Mesenchymal stem cell (in vitro differentiated cells and primary cell): ENCODE measurements at regions not wholly inside any gene's neighbourhood (a gene's known extent, or its start where the extent isn't known, plus 50 kb on each side); places are given as distances from the start of the nearest gene placed in this dataset.

Experiments used
- DNase-seq: peaks from one replicate; pipeline ENCODE4 v3.0.0-alpha.2; 2013
- H2AFZ ChIP-seq: one replicate; pipeline ENCODE4 v1.6.1; 2013; ENCODE audit warnings: low read depth, mild to moderate bottlenecking, control low read depth, inconsistent platforms, low read length, moderate library complexity
- H2AK5ac ChIP-seq: 2 replicates; pipeline ENCODE4 v1.6.1; 2013; ENCODE audit warnings: low read length, moderate library complexity, mild to moderate bottlenecking, inconsistent platforms; ENCODE audit not compliant: severe bottlenecking
- H2BK120ac ChIP-seq: one replicate; pipeline ENCODE4 v1.6.1; 2013; ENCODE audit warnings: low read depth, mild to moderate bottlenecking, inconsistent platforms, low read length, moderate library complexity
- H2BK12ac ChIP-seq, 2 experiments: one replicate each; pipeline ENCODE4 v1.6.1; 2013; ENCODE audit warnings: inconsistent platforms in 2 of 2, low read length in 2 of 2, mild to moderate bottlenecking in 2 of 2, moderate library complexity in 2 of 2, control low read depth in 1 of 2
- H2BK15ac ChIP-seq: one replicate; pipeline ENCODE4 v1.6.1; 2013; ENCODE audit warnings: mild to moderate bottlenecking, low read depth, inconsistent platforms; ENCODE audit not compliant: poor library complexity, severe bottlenecking
- H2BK5ac ChIP-seq: 2 replicates; pipeline ENCODE4 v1.6.1; 2013; ENCODE audit warnings: low read depth, mild to moderate bottlenecking, low read length, control low read depth, inconsistent platforms; ENCODE audit not compliant: poor library complexity, severe bottlenecking
- H3K14ac ChIP-seq, 2 experiments: one replicate each; pipeline ENCODE4 v1.6.1; 2013; ENCODE audit warnings: inconsistent platforms in 2 of 2, low read length in 2 of 2, control low read depth in 1 of 2, mild to moderate bottlenecking in 1 of 2, moderate library complexity in 1 of 2
- H3K18ac ChIP-seq, 2 experiments: one replicate each; pipeline ENCODE4 v1.6.1; 2013; ENCODE audit warnings: inconsistent platforms in 2 of 2, low read length in 2 of 2, control low read depth in 1 of 2, low read depth in 1 of 2, mild to moderate bottlenecking in 1 of 2
- H3K23ac ChIP-seq, 2 experiments: one replicate each; pipeline ENCODE4 v1.6.1; 2013; ENCODE audit warnings: inconsistent platforms in 2 of 2, low read length in 2 of 2, mild to moderate bottlenecking in 2 of 2, moderate library complexity in 2 of 2, control low read depth in 1 of 2
- H3K27ac ChIP-seq: 2 replicates; pipeline ENCODE4 v1.5.1; 2013; ENCODE audit warnings: mild to moderate bottlenecking, moderate library complexity, low read length, control low read depth, inconsistent platforms; ENCODE audit not compliant: poor library complexity, severe bottlenecking
- H3K27me3 ChIP-seq, 2 experiments: 2 replicates each; pipeline versions ENCODE4 v1.6.1 to v1.7.0; 2013; ENCODE audit warnings: low read length in 2 of 2, mild to moderate bottlenecking in 2 of 2, moderate library complexity in 2 of 2, control low read depth in 1 of 2, inconsistent platforms in 1 of 2; ENCODE audit not compliant: control insufficient read depth in 1 of 2, insufficient read depth in 1 of 2
- H3K36me3 ChIP-seq, 2 experiments: 2 replicates each; pipeline versions ENCODE4 v1.6.1 to v1.7.0; 2013; ENCODE audit warnings: low read length in 2 of 2, control low read depth in 1 of 2, inconsistent platforms in 1 of 2, low read depth in 1 of 2, mild to moderate bottlenecking in 1 of 2; ENCODE audit not compliant: insufficient read depth in 2 of 2, control insufficient read depth in 1 of 2
- H3K4ac ChIP-seq, 2 experiments: one replicate each; pipeline ENCODE4 v1.6.1; 2013; ENCODE audit warnings: inconsistent platforms in 2 of 2, low read length in 2 of 2, mild to moderate bottlenecking in 2 of 2, moderate library complexity in 2 of 2, control low read depth in 1 of 2, low read depth in 1 of 2
- H3K4me1 ChIP-seq: 2 replicates; pipeline ENCODE4 v1.6.1; 2013; ENCODE audit warnings: low read depth, low read length, control low read depth; ENCODE audit not compliant: control insufficient read depth, insufficient read depth
- H3K4me2 ChIP-seq: 2 replicates; pipeline ENCODE4 v1.6.1; 2013; ENCODE audit warnings: low read length, mild to moderate bottlenecking, inconsistent platforms; ENCODE audit not compliant: poor library complexity, severe bottlenecking
- H3K4me3 ChIP-seq, 2 experiments: 2 replicates each; pipeline versions ENCODE4 v1.5.1 to v1.7.0; 2013; ENCODE audit warnings: low read length in 2 of 2, mild to moderate bottlenecking in 2 of 2, control low read depth in 1 of 2, low read depth in 1 of 2; ENCODE audit not compliant: insufficient read depth in 1 of 2
- H3K79me1 ChIP-seq: replicated peaks from 2 replicates; pipeline ENCODE4 v1.6.1; 2013; ENCODE audit warnings: mild to moderate bottlenecking, control low read depth, low read length, inconsistent platforms; ENCODE audit not compliant: poor library complexity, severe bottlenecking
- H3K9ac ChIP-seq: 2 replicates; pipeline ENCODE4 v1.7.0; 2013; ENCODE audit warnings: mild to moderate bottlenecking, low read length, moderate library complexity
- H3K9me3 ChIP-seq: 2 replicates; pipeline ENCODE4 v1.7.0; 2013; ENCODE audit warnings: mild to moderate bottlenecking, low read length; ENCODE audit not compliant: control insufficient read depth
- H4K8ac ChIP-seq: one replicate; pipeline ENCODE4 v1.6.1; 2013; ENCODE audit warnings: inconsistent platforms, mild to moderate bottlenecking, low read length, moderate library complexity
- H4K91ac ChIP-seq: one replicate; pipeline ENCODE4 v1.6.1; 2013; ENCODE audit warnings: mild to moderate bottlenecking, low read length, inconsistent platforms
- WGBS: methylation state at CpG from one replicate; pipeline ENCODE4 v1.1.7; 2013; ENCODE audit warnings: mixed read lengths; 5-methylcytosine and 5-hydroxymethylcytosine counted together

DNA sequence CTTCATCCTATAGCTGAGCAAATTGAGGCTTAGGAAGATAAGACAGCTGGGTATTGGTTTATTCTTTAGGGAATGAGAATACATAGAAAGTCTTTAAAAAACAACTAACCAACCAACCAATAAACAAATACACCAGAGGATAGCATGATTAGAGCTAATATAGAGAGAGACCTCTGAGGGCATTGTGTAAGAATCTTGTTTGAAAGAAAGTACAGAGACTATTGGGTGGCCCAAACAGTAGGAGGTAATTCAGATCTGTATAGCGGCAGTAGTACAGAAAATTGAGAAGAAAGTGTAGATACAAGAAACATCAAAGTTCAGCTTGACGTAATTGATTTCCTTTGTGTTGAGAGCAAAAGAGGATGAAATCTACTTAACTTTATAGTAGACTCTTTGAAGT lies 1951.0 kb upstream of the ADGRL3 start:
- no peak overlapping the region for H3K18ac ChIP-seq
- DNase-seq = no peak
- no peak overlapping the region for H4K91ac ChIP-seq
- no peak overlapping the region for H3K14ac ChIP-seq
- no peak overlapping the region for H3K23ac ChIP-seq
- H3K79me1 ChIP-seq = no peaks in the 10 kb centered on the region
- H2AFZ ChIP-seq = no peak overlapping the region
- H2BK120ac ChIP-seq = no peak overlapping the region
- no peaks in the 10 kb centered on the region for H3K36me3 ChIP-seq
- no peak overlapping the region for H2BK12ac ChIP-seq
- no peak overlapping the region for H2BK5ac ChIP-seq
- no peaks in the 10 kb centered on the region for H3K9me3 ChIP-seq
- H3K4me3 ChIP-seq = no peak overlapping the region
- H3K4ac ChIP-seq = no peak overlapping the region
- no peaks in the 10 kb centered on the region for H3K27me3 ChIP-seq
- no peak overlapping the region for H3K9ac ChIP-seq
- no peak overlapping the region for H3K4me2 ChIP-seq
- WGBS = 46% methylated on average over 2 of the region's 2 CpGs
- H3K4me1 ChIP-seq = no peaks in the 10 kb centered on the region
- H2AK5ac ChIP-seq = no peak overlapping the region
- no peak overlapping the region for H3K27ac ChIP-seq
- H4K8ac ChIP-seq = no peak overlapping the region
- H2BK15ac ChIP-seq = no peak overlapping the region

DNA sequence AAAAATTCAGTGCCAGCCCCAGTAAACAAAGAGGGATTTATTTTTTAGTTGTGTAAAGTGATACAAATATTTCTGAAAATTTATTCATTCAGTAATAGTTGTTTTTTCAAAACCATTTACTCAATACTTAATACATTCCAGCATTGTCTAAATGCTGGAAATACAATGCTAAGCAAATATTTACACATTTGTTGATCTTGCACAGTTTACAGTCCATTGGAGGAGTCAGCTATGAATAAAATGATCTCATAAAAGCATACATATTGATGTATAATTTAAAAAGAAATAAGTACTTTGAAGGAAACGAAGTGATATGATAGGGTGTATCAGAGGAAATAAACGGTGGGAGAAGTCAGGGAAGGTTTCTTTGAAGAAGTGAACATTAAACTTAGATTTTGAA lies 1942.1 kb upstream of the ADGRL3 start:
- Histone ChIP-seq H3K4me1 (no peaks in the 10 kb centered on the region), H3K36me3 (no peaks in the 10 kb centered on the region), H3K23ac (no peak overlapping the region), H3K9ac (no peak overlapping the region), H3K4me3 (no peak overlapping the region), H4K91ac (no peak overlapping the region), H3K4me2 (no peak overlapping the region), H3K4ac (no peak overlapping the region), H2BK120ac (no peak overlapping the region), H2AK5ac (no peak overlapping the region), H2BK15ac (no peak overlapping the region), H2AFZ (no peak overlapping the region), H3K79me1 (no peaks in the 10 kb centered on the region), H3K9me3 (no peaks in the 10 kb centered on the region), H3K18ac (no peak overlapping the region), H2BK5ac (no peak overlapping the region), H3K27me3 (no peaks in the 10 kb centered on the region), H3K27ac (no peak overlapping the region), H4K8ac (no peak overlapping the region), H2BK12ac (no peak overlapping the region), H3K14ac (no peak overlapping the region)
- DNase-seq = no peak
- WGBS = 78% methylated on average over 2 of the region's 2 CpGs

DNA sequence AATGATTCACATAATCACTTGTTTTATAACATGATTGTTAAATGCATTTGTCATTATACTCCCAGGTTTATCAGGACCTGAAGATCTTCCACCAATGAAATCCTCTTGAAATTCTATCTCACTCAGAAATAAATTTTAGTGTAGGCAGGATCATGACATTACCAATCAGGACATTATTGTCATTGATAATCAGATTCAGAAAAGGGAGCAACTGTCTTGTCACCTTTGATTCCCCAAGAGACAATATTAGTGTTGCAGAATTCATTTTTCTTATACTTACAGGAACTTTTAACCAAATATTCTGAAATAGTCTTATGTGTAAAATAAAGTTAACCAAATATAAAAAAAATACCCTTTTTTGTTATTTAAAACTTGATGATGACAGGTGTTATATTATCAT lies 1892.5 kb upstream of the ADGRL3 start:
- no peak for DNase-seq
- Histone ChIP-seq H3K4ac (no peak overlapping the region), H3K4me2 (no peak overlapping the region)

DNA sequence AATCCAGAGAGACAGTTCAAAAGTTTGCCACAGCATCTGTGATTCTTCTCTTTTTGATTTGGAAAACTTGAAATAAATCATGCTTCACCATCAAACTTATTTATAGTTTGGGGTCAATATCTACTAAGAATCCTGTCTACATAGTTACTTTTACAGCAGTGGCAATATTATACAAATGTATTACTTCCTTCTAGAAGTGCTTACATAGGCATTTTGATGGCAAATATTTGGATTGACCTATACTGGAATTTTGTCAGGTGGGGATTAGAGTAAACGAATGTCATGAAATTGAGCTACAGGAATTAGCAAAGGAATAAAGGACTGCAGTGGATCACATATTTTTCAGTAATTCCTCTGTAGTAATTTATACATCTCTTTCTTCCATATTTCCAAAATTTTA lies 1885.5 kb upstream of the ADGRL3 start:
- H3K27me3 ChIP-seq = no peaks in the 10 kb centered on the region
- 100% methylated on average over 1 of the region's 1 CpG for WGBS
- H3K23ac ChIP-seq = no peak overlapping the region
- H3K9ac ChIP-seq = no peak overlapping the region
- no peak overlapping the region for H2AFZ ChIP-seq
- H3K4me1 ChIP-seq = no peaks in the 10 kb centered on the region
- DNase-seq = no peak
- H3K36me3 ChIP-seq = no peaks in the 10 kb centered on the region
- no peak overlapping the region for H3K27ac ChIP-seq
- H2BK120ac ChIP-seq = no peak overlapping the region
- H4K8ac ChIP-seq = no peak overlapping the region
- H3K14ac ChIP-seq = no peak overlapping the region
- H2BK5ac ChIP-seq = no peak overlapping the region
- H3K4me3 ChIP-seq = no peak overlapping the region
- H3K4ac ChIP-seq = no peak overlapping the region
- H2AK5ac ChIP-seq = no peak overlapping the region
- H2BK15ac ChIP-seq = no peak overlapping the region
- H3K9me3 ChIP-seq = no peaks in the 10 kb centered on the region
- no peak overlapping the region for H2BK12ac ChIP-seq
- no peak overlapping the region for H3K4me2 ChIP-seq
- no peak overlapping the region for H3K18ac ChIP-seq
- no peaks in the 10 kb centered on the region for H3K79me1 ChIP-seq
- no peak overlapping the region for H4K91ac ChIP-seq

More for the DNA sequence above, 1892.5 kb upstream of the ADGRL3 start:
- Histone ChIP-seq H2BK5ac (no peak overlapping the region), H3K4me1 (no peaks in the 10 kb centered on the region), H2BK120ac (no peak overlapping the region), H2AK5ac (no peak overlapping the region), H3K27me3 (no peaks in the 10 kb centered on the region), H2AFZ (no peak overlapping the region), H4K8ac (no peak overlapping the region), H4K91ac (no peak overlapping the region), H3K4me3 (no peak overlapping the region), H2BK12ac (no peak overlapping the region), H2BK15ac (no peak overlapping the region), H3K9ac (no peak overlapping the region), H3K18ac (no peak overlapping the region), H3K27ac (no peak overlapping the region), H3K36me3 (no peaks in the 10 kb centered on the region), H3K23ac (no peak overlapping the region), H3K9me3 (peaks cover 10% of the 10 kb centered on the region), H3K14ac (no peak overlapping the region), H3K79me1 (no peaks in the 10 kb centered on the region)
